ENCODE measurements at regions not wholly inside any gene's neighbourhood (a gene's known extent, or its start where the extent isn't known, plus 50 kb on each side); places are given as distances from the start of the nearest gene placed in this dataset.

DNA sequence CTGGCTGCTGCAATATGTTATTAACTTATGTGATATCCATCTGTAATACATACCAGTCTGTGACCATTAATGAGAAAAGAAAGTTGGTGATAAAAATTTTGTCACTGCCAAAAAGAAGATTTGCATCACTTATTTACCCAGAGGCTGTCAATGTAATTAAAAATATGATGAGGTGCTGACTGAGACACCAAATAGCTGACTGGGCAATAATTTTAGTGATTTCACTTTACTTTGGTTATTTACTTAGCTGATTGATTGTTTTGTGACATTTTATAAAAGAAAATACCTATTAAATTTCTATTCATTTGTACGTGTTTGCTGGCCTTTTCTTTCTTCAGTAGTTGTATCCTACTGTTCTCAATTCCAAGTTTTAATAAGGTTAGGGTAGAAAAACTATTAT, 139.2 kb downstream of the HLX start:
- Histone ChIP-seq H3K4me1 (ENCODE audit: control insufficient read depth, insufficient read depth, low read length) (no peaks in the 10 kb centered on the region), H3K4me3 (ENCODE audit: low read depth, low read length) (no peak overlapping the region), H3K36me3 (ENCODE audit: control insufficient read depth, insufficient read depth, low read length) (no peaks in the 10 kb centered on the region), H3K27ac (ENCODE audit: low read depth, low read length) (no peak overlapping the region), H3K27me3 (ENCODE audit: control insufficient read depth, insufficient read depth, low read length) (no peaks in the 10 kb centered on the region), H3K9me3 (ENCODE audit: control insufficient read depth, insufficient read depth, low read length) (no peaks in the 10 kb centered on the region)
- no CpG with 5 or more reads among the region's 1 CpG for WGBS (ENCODE audit: insufficient coverage)
- DNase-seq (ENCODE audit: low read depth in 4 of 6, low spot score in 6 of 6): no peak

DNA sequence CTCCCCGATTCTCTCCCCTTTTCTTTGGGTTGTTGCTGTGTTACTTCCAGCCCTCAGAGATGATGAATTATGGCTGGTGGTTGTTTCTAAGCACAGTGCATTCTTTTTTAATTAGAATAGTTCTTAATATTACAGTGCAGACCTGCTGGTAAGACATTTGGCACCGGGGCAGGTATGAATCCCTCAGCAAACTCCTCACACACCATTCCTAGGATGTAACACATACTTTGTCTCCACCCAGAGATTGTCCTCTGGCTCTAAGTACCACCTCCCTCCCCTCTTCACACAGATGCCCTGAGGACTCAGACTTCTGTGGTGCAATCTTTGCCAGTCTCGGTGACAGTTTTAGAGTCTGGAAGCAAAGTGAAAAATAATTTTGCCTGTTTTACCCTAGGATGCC, 143.1 kb downstream of the HLX start:
- WGBS (ENCODE audit: insufficient coverage): 100% methylated on average over 1 of the region's 3 CpGs
- no peaks in the 10 kb centered on the region for H3K4me1 ChIP-seq (ENCODE audit: control insufficient read depth, insufficient read depth, low read length)
- H3K9me3 ChIP-seq (ENCODE audit: control insufficient read depth, insufficient read depth, low read length): no peaks in the 10 kb centered on the region
- DNase-seq (ENCODE audit: low read depth in 4 of 6, low spot score in 6 of 6): no peak
- no peak overlapping the region for H3K4me3 ChIP-seq (ENCODE audit: low read depth, low read length)
- no peak overlapping the region for H3K27ac ChIP-seq (ENCODE audit: low read depth, low read length)
- no peaks in the 10 kb centered on the region for H3K36me3 ChIP-seq (ENCODE audit: control insufficient read depth, insufficient read depth, low read length)
- no peaks in the 10 kb centered on the region for H3K27me3 ChIP-seq (ENCODE audit: control insufficient read depth, insufficient read depth, low read length)

DNA sequence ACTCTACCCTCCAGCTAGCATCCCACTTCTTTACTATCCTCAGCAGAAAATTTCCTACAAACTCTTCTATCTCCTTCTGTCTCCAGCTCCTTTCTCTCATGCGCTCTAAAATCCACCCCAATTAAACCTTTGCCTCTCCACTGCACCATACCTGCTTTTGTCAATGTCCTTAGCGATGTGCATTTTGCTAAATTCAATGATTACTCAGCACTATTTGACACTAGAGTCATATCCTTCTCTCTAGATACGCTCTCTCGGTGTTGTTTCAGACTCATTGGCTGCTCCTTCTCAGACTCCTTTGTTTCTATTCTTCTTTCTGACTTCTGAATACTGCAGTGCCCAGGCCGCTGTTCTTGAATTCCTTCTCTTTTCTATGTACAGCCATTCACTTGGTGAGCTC, 144.2 kb downstream of the HLX start:
- 95% methylated on average over 5 of the region's 5 CpGs for WGBS (ENCODE audit: insufficient coverage)
- no peak overlapping the region for H3K27ac ChIP-seq (ENCODE audit: low read depth, low read length)
- DNase-seq (ENCODE audit: low read depth in 4 of 6, low spot score in 6 of 6): no peak
- no peaks in the 10 kb centered on the region for H3K27me3 ChIP-seq (ENCODE audit: control insufficient read depth, insufficient read depth, low read length)
- H3K4me1 ChIP-seq (ENCODE audit: control insufficient read depth, insufficient read depth, low read length): no peaks in the 10 kb centered on the region
- no peaks in the 10 kb centered on the region for H3K9me3 ChIP-seq (ENCODE audit: control insufficient read depth, insufficient read depth, low read length)
- H3K36me3 ChIP-seq (ENCODE audit: control insufficient read depth, insufficient read depth, low read length): no peaks in the 10 kb centered on the region
- no peak overlapping the region for H3K4me3 ChIP-seq (ENCODE audit: low read depth, low read length)

DNA sequence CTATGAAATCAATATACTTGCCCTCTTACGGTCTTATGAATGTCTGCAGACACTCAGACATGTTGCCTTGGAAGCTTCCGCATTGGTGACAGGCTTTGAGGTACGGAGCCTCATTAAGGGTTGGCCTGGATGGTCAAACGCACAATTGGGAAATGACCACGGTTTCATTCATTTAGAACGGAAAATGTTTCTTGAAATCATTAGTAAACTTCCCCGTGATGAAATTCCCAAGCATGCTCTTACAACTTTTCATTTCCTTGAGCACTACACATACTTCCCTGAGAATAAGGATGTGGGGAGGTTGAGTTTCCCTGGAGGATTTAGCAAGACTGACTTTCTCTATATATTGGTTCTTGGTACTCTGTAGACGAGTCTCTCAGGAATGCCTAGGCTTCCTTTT, 146.3 kb downstream of the HLX start:
- no peak overlapping the region for H3K4me3 ChIP-seq (ENCODE audit: low read depth, low read length)
- no peaks in the 10 kb centered on the region for H3K4me1 ChIP-seq (ENCODE audit: control insufficient read depth, insufficient read depth, low read length)
- 98% methylated on average over 5 of the region's 8 CpGs for WGBS (ENCODE audit: insufficient coverage)
- no peaks in the 10 kb centered on the region for H3K9me3 ChIP-seq (ENCODE audit: control insufficient read depth, insufficient read depth, low read length)
- no peaks in the 10 kb centered on the region for H3K27me3 ChIP-seq (ENCODE audit: control insufficient read depth, insufficient read depth, low read length)
- DNase-seq (ENCODE audit: low read depth in 4 of 6, low spot score in 6 of 6): no peak
- H3K27ac ChIP-seq (ENCODE audit: low read depth, low read length): no peak overlapping the region
- H3K36me3 ChIP-seq (ENCODE audit: control insufficient read depth, insufficient read depth, low read length): no peaks in the 10 kb centered on the region

DNA sequence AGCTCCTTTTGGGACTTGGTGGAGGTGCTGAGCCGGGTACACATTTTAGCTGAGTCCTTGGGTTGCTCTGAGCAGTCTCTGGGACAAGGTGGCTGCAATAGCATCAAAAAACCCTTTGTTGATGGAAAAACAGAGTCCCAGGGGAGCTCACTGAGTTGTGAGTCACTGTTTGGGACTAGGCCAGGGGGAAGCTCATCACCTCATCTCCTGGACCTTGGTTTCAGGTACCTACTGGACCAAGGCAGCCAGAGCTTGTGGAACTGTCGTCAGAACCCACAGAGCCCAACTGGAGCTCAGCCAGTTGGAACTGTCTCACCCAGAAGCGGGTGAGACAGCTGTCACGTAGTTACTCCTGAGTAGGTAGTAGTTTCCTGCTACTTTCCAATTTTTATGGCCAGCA, 146.7 kb downstream of the HLX start:
- H3K4me3 ChIP-seq (ENCODE audit: low read depth, low read length): no peak overlapping the region
- no peaks in the 10 kb centered on the region for H3K27me3 ChIP-seq (ENCODE audit: control insufficient read depth, insufficient read depth, low read length)
- no peaks in the 10 kb centered on the region for H3K36me3 ChIP-seq (ENCODE audit: control insufficient read depth, insufficient read depth, low read length)
- H3K4me1 ChIP-seq (ENCODE audit: control insufficient read depth, insufficient read depth, low read length): no peaks in the 10 kb centered on the region
- H3K9me3 ChIP-seq (ENCODE audit: control insufficient read depth, insufficient read depth, low read length): no peaks in the 10 kb centered on the region
- no peak overlapping the region for H3K27ac ChIP-seq (ENCODE audit: low read depth, low read length)
- DNase-seq (ENCODE audit: low read depth in 4 of 6, low spot score in 6 of 6): no peak
- WGBS (ENCODE audit: insufficient coverage): 72% methylated on average over 4 of the region's 4 CpGs

DNA sequence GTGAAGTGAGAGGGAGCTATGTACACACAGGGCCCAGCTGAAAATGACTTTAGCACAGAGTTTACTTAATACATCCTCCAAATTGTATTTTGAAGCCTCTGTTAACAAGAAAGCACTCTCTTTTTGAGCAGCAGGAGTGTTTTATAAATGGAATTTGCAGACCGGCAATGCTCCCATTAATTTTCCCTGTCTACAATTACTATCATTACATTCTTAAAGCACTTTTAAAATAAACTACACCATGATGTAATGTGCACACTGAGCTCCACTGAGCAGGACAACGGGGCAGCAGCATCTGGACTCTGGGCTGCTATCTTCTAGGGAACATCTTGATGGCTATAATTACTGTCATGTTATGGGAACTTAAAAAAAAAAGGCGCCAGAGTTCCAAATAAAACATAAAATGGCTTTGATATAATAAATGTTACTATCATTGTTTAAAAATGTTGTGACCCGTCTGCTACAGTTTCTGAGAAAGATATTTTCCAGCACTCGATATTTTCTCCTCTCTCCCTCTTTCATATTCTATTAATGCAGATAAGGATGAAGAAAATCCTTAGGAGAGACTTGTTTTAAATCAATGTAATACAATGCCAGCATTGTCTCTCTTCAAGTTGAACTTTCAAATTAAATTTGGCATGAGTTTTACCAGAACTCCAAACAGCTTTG, 150.9 kb downstream of the HLX start:
- no peak for DNase-seq (ENCODE audit: low read depth in 4 of 6, low spot score in 6 of 6)
- no peaks in the 10 kb centered on the region for H3K27me3 ChIP-seq (ENCODE audit: control insufficient read depth, insufficient read depth, low read length)
- H3K4me1 ChIP-seq (ENCODE audit: control insufficient read depth, insufficient read depth, low read length): no peaks in the 10 kb centered on the region
- WGBS (ENCODE audit: insufficient coverage): no CpG with 5 or more reads among the region's 5 CpGs
- no peaks in the 10 kb centered on the region for H3K9me3 ChIP-seq (ENCODE audit: control insufficient read depth, insufficient read depth, low read length)
- H3K36me3 ChIP-seq (ENCODE audit: control insufficient read depth, insufficient read depth, low read length): no peaks in the 10 kb centered on the region
- no peak overlapping the region for H3K4me3 ChIP-seq (ENCODE audit: low read depth, low read length)
- H3K27ac ChIP-seq (ENCODE audit: low read depth, low read length): no peak overlapping the region

DNA sequence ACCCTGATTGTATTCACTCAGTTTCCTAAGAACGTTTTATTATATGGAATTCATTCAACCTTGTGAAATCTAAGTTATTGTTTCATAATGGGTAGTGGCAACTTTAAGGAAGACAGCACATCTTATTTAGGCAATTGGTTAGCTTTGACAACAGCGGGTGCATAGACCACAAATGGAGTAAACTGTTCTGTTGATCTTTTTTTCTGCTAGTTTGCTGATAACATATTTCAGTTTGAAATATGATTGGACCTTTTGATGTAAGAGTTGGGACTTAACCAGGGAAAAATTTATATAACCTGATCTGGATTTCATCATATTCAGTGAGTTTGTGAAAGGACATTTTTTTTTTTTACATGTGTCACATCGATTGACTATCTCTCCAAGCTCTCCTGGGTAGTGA, 151.7 kb downstream of the HLX start:
- Histone ChIP-seq H3K4me3 (ENCODE audit: low read depth, low read length) (no peak overlapping the region), H3K9me3 (ENCODE audit: control insufficient read depth, insufficient read depth, low read length) (no peaks in the 10 kb centered on the region), H3K27me3 (ENCODE audit: control insufficient read depth, insufficient read depth, low read length) (no peaks in the 10 kb centered on the region), H3K36me3 (ENCODE audit: control insufficient read depth, insufficient read depth, low read length) (no peaks in the 10 kb centered on the region), H3K27ac (ENCODE audit: low read depth, low read length) (no peak overlapping the region), H3K4me1 (ENCODE audit: control insufficient read depth, insufficient read depth, low read length) (no peaks in the 10 kb centered on the region)
- WGBS (ENCODE audit: insufficient coverage): 80% methylated on average over 1 of the region's 3 CpGs
- no peak for DNase-seq (ENCODE audit: low read depth in 4 of 6, low spot score in 6 of 6)

DNA sequence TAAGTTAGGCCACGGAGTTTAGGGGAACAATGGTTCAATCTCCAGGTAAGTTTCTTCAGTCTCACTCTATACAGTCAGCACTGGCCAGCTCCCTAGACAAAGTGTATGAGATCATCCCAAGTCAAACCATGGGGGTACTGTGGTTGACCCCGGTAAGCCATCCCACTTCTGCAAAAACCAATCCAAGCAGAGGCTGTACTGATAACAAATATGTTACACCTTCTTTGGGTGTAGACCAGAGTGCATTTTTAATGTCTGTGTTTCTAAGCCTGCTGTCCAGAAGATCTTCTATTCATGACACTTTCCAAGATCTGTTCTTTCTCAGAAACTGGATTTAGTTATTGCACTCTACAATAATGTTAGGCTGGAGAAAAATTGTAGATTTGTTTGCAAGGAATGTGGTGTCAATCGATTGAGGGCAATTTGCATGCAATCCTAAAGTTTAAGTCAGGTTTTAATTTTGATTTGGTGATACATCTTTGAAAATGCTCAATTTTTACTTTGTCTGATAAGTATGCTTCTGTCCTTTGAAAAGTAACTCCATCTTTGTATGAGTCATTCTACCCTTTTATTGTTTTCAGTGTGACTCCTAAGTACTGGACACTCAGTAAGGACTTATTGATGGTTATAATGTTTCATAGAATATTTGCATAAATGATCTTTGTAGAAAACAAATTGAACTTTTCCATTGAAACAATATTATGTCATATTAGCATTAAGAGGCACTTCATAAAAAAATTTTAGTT, 152.4 kb downstream of the HLX start:
- 100% methylated on average over 1 of the region's 3 CpGs for WGBS (ENCODE audit: insufficient coverage)
- Histone ChIP-seq H3K4me1 (ENCODE audit: control insufficient read depth, insufficient read depth, low read length) (no peaks in the 10 kb centered on the region), H3K27ac (ENCODE audit: low read depth, low read length) (no peak overlapping the region), H3K27me3 (ENCODE audit: control insufficient read depth, insufficient read depth, low read length) (no peaks in the 10 kb centered on the region), H3K36me3 (ENCODE audit: control insufficient read depth, insufficient read depth, low read length) (no peaks in the 10 kb centered on the region), H3K9me3 (ENCODE audit: control insufficient read depth, insufficient read depth, low read length) (no peaks in the 10 kb centered on the region), H3K4me3 (ENCODE audit: low read depth, low read length) (no peak overlapping the region)
- no peak for DNase-seq (ENCODE audit: low read depth in 4 of 6, low spot score in 6 of 6)

DNA sequence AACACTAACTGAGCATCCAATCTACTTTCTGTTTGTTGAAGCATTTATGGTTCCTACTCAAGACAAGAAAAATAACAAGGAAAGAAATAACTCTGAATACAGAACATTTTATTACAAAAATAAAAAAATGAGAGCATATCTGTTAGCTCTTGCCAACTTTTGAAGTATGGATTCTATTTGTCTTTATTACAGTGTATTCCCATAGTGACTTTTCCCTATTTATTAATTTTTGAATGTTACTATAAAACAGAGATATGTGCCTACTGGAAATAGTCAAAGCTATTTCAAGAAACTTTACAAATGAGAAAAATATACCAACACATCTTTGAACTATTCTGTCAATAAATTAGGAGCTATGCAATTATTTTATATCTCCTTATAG, 153.0 kb downstream of the HLX start:
- no peak overlapping the region for H3K4me3 ChIP-seq (ENCODE audit: low read depth, low read length)
- H3K27ac ChIP-seq (ENCODE audit: low read depth, low read length): no peak overlapping the region
- no peaks in the 10 kb centered on the region for H3K36me3 ChIP-seq (ENCODE audit: control insufficient read depth, insufficient read depth, low read length)
- peak in 1 of 6 donors; percentile 49 for DNase-seq (ENCODE audit: low read depth in 4 of 6, low spot score in 6 of 6)
- H3K27me3 ChIP-seq (ENCODE audit: control insufficient read depth, insufficient read depth, low read length): no peaks in the 10 kb centered on the region
- no peaks in the 10 kb centered on the region for H3K4me1 ChIP-seq (ENCODE audit: control insufficient read depth, insufficient read depth, low read length)
- H3K9me3 ChIP-seq (ENCODE audit: control insufficient read depth, insufficient read depth, low read length): no peaks in the 10 kb centered on the region

DNA sequence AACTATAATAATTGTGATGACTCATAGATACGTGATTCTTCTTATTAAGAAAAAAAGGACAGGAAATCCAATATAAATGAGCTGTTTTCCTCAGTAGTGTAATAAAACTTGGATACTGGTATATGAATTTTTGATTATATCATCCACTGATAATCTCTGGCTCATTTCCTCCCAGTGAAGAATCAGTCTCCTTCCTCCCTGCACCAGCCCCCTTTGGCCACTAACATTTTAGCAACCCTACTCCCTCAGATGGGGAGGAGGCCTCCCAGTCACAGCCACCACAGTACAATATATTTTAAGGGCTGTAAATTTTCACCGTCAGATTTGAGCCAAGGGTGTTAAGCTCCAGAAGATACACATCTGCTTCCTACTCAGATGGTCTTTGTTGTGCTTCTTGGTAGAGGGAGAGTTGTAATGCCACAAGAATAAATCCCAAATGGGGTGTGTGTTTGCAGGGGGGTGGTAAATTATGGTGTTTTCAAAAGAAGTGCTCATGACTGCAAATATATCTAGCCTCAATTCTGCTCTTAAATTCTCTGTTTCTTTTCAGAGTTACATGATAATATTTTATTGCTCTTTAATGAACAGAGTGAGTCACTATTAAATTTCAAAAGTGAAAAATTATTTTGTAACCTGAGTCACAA, 153.5 kb downstream of the HLX start:
- Histone ChIP-seq H3K4me3 (ENCODE audit: low read depth, low read length) (no peak overlapping the region), H3K4me1 (ENCODE audit: control insufficient read depth, insufficient read depth, low read length) (no peaks in the 10 kb centered on the region), H3K9me3 (ENCODE audit: control insufficient read depth, insufficient read depth, low read length) (no peaks in the 10 kb centered on the region), H3K36me3 (ENCODE audit: control insufficient read depth, insufficient read depth, low read length) (no peaks in the 10 kb centered on the region), H3K27ac (ENCODE audit: low read depth, low read length) (no peak overlapping the region), H3K27me3 (ENCODE audit: control insufficient read depth, insufficient read depth, low read length) (no peaks in the 10 kb centered on the region)
- peak in 1 of 6 donors; percentile 28 for DNase-seq (ENCODE audit: low read depth in 4 of 6, low spot score in 6 of 6)
- WGBS (ENCODE audit: insufficient coverage): no CpG with 5 or more reads among the region's 2 CpGs
